ENCODE measurements at regions not wholly inside any gene's neighbourhood (a gene's known extent, or its start where the extent isn't known, plus 50 kb on each side); places are given as distances from the start of the nearest gene placed in this dataset.
A peak's percentile ranks its signal among the peaks of the same experiment; 100 is the strongest.

- H3K4me1 ChIP-seq, result peaks cover 0 to 28% (median 8%) of the 10 kb centered on the region in 4 donors
- H3K27me3 ChIP-seq, result no peaks in the 10 kb centered on the region
- no peak for DNase-seq
- no peaks in the 10 kb centered on the region for H3K9me3 ChIP-seq
- no peaks in the 10 kb centered on the region for H3K36me3 ChIP-seq
- no peak for TF ChIP-seq POLR2A (IDR thresholded peaks at IDR 0.05)
- TF ChIP-seq CTCF (IDR thresholded peaks at IDR 0.05), result no peak
- no peak for ATAC-seq
- no peak overlapping the region for H3K27ac ChIP-seq
- 70% methylated on average over 1 of the region's 1 CpG for WGBS (ENCODE audit: insufficient coverage, low coverage, low lambda C conversion rate, missing lambda C conversion rate)
- intact Hi-C loops (cut with DNase I), result no loop called here
- H3K4me3 ChIP-seq, result no peak overlapping the region
Observed at GRCh38 chr12:69107541-69107940, 131.8 kb upstream of the CPSF6 start.

GRCh38 chr12:69108037-69108436 is 131.3 kb upstream of the CPSF6 start:
- 11% methylated on average over 2 of the region's 2 CpGs for whole genome bisulfite sequencing (ENCODE audit: insufficient coverage, low coverage, low lambda C conversion rate, missing lambda C conversion rate)
- ATAC-seq (peak; percentile 12 to 50 (median 34)), DNase-seq (no peak)
- H3K4me1 ChIP-seq, result peaks cover 0 to 33% (median 8%) of the 10 kb centered on the region in 4 donors
- H3K27ac ChIP-seq, result peak overlapping the region in 2 of 3 donors; percentile 18 to 34
- no peak overlapping the region for H3K4me3 ChIP-seq
- no peaks in the 10 kb centered on the region for H3K36me3 ChIP-seq
- H3K9me3 ChIP-seq, result no peaks in the 10 kb centered on the region
- no peak for TF ChIP-seq CTCF (IDR thresholded peaks at IDR 0.05)
- no peak for TF ChIP-seq POLR2A (IDR thresholded peaks at IDR 0.05)
- H3K27me3 ChIP-seq, result no peaks in the 10 kb centered on the region
- intact Hi-C loops (cut with DNase I), result no loop called here

- no peaks in the 10 kb centered on the region for H3K27me3 ChIP-seq
- peak overlapping the region in 1 of 3 donors; percentile 39 for H3K27ac ChIP-seq
- ATAC-seq (peak; percentile 86 to 94 (median 91)), DNase-seq (peak in 2 of 3 donors; percentile 26 to 49)
- 28% methylated on average over 4 of the region's 4 CpGs for WGBS (ENCODE audit: insufficient coverage, low coverage, low lambda C conversion rate, missing lambda C conversion rate)
- H3K4me3 ChIP-seq, result no peak overlapping the region
- no peaks in the 10 kb centered on the region for H3K9me3 ChIP-seq
- TF ChIP-seq POLR2A (IDR thresholded peaks at IDR 0.05) (no peak), CTCF (IDR thresholded peaks at IDR 0.05) (no peak)
- peaks cover 0 to 27% (median 8%) of the 10 kb centered on the region in 4 donors for H3K4me1 ChIP-seq
- no peaks in the 10 kb centered on the region for H3K36me3 ChIP-seq
- intact Hi-C loops (cut with DNase I), result no loop called here
Observed at GRCh38 chr12:69112616-69113015, 126.8 kb upstream of the CPSF6 start.

GRCh38 chr12:69115099-69115498 is 124.3 kb upstream of the CPSF6 start:
- DNase-seq (no peak), ATAC-seq (no peak)
- Histone ChIP-seq H3K4me3 (no peak overlapping the region), H3K9me3 (no peaks in the 10 kb centered on the region), H3K27me3 (no peaks in the 10 kb centered on the region), H3K27ac (no peak overlapping the region), H3K36me3 (no peaks in the 10 kb centered on the region), H3K4me1 (peaks cover 0 to 18% (median 4%) of the 10 kb centered on the region in 4 donors)
- 66% methylated on average over 3 of the region's 3 CpGs for whole genome bisulfite sequencing (ENCODE audit: insufficient coverage, low coverage, low lambda C conversion rate, missing lambda C conversion rate)
- TF ChIP-seq CTCF (IDR thresholded peaks at IDR 0.05), result no peak
- TF ChIP-seq POLR2A (IDR thresholded peaks at IDR 0.05), result no peak
- intact Hi-C loops (cut with DNase I), result no loop called here

- no peaks in the 10 kb centered on the region for H3K36me3 ChIP-seq
- no peak for ATAC-seq
- DNase-seq, result no peak
- TF ChIP-seq CTCF (IDR thresholded peaks at IDR 0.05), result no peak
- no peak overlapping the region for H3K4me3 ChIP-seq
- WGBS (ENCODE audit: insufficient coverage, low coverage, low lambda C conversion rate, missing lambda C conversion rate), result 95% methylated on average over 3 of the region's 9 CpGs
- H3K27me3 ChIP-seq, result no peaks in the 10 kb centered on the region
- H3K4me1 ChIP-seq, result peaks cover 0 to 18% (median 4%) of the 10 kb centered on the region in 4 donors
- intact Hi-C loops (cut with DNase I), result no loop called here
- H3K9me3 ChIP-seq, result no peaks in the 10 kb centered on the region
- no peak overlapping the region for H3K27ac ChIP-seq
Observed at GRCh38 chr12:69115951-69116350, 123.4 kb upstream of the CPSF6 start.
